K562 (cell line): ENCODE measurements at regions not wholly inside any gene's neighbourhood (a gene's known extent, or its start where the extent isn't known, plus 50 kb on each side); places are given as distances from the start of the nearest gene placed in this dataset.

Source experiments
- ARID1B ChIP-seq: fragments of 450-650 bp; IDR thresholded peaks from 2 replicates; pipeline ENCODE4 v1.6.1; 2016; ENCODE audit warnings: antibody characterized with exemption, mild to moderate bottlenecking, inconsistent platforms
- ARNT ChIP-seq, 2 experiments: fragments of 450-650 bp; IDR thresholded peaks; 2 replicates each; pipeline ENCODE4 v1.6.1; 2016; ENCODE audit warnings: mild to moderate bottlenecking in 1 of 2
- CTCF ChIP-seq, 3 experiments: IDR thresholded peaks in 2 of 3; conservative IDR thresholded peaks in 1 of 3; 2 replicates each; pipeline ENCODE4 v1.5.1; 2011 to 2012; ENCODE audit warnings: low read length in 3 of 3, mild to moderate bottlenecking in 3 of 3, control low read depth in 2 of 3, improper control_type of control experiment in 1 of 3, inconsistent platforms in 1 of 3, low read depth in 1 of 3, mixed read lengths in 1 of 3, moderate library complexity in 1 of 3; ENCODE audit not compliant: insufficient read depth in 2 of 3
- EZH2 ChIP-seq: IDR thresholded peaks from 2 replicates; pipeline ENCODE4 v1.6.1; 2012; ENCODE audit warnings: low read depth, mild to moderate bottlenecking, inconsistent platforms, low read length, borderline replicate concordance
- GABPA ChIP-seq: fragments of 200-800 bp; sonication (Bioruptor generic); conservative IDR thresholded peaks from 2 replicates; pipeline ENCODE4 v1.6.1; 2016; ENCODE audit warnings: low read depth, missing genetic modification characterization, missing compliant biosample characterization
- HCFC1 ChIP-seq: IDR thresholded peaks from 2 replicates; pipeline ENCODE4 v1.6.1; 2012; ENCODE audit warnings: low read depth, low read length, improper control_type of control experiment
- JUND ChIP-seq, 2 experiments: IDR thresholded peaks; 2 replicates in 1 of 2; 3 replicates in 1 of 2; pipeline ENCODE4 v1.6.1; 2011; ENCODE audit warnings: borderline replicate concordance in 2 of 2, low read depth in 2 of 2, low read length in 2 of 2, improper control_type of control experiment in 1 of 2, missing biosample characterization in 1 of 2, missing genetic modification characterization in 1 of 2, missing genetic modification reagents in 1 of 2
- KDM4B ChIP-seq, 2 experiments: fragments of 450-650 bp in 1 of 2; sonication (generic) in 1 of 2; IDR thresholded peaks; 2 replicates each; pipeline ENCODE4 v1.6.1; 2016 to 2017; ENCODE audit warnings: borderline replicate concordance in 2 of 2, antibody characterized with exemption in 1 of 2, low read depth in 1 of 2, mild to moderate bottlenecking in 1 of 2
- MAFK ChIP-seq: IDR thresholded peaks from 2 replicates; pipeline ENCODE4 v1.6.1; 2011; ENCODE audit warnings: low read length, improper control_type of control experiment
- POLR2A ChIP-seq: fragments of 450-650 bp; conservative IDR thresholded peaks from 2 replicates; pipeline ENCODE4 v1.6.1; 2016
- PTBP1 ChIP-seq: fragments of 200-400 bp; formaldehyde crosslinking; IDR thresholded peaks from 2 replicates; pipeline ENCODE4 v1.6.1; 2017; ENCODE audit warnings: low read depth, low read length
- REST ChIP-seq, 2 experiments: fragments of 450-650 bp; formaldehyde crosslinking in 1 of 2; IDR thresholded peaks; 2 replicates each; pipeline versions ENCODE4 v1.4.0 to v1.6.1; 2014 to 2020; ENCODE audit warnings: mild to moderate bottlenecking in 2 of 2, borderline replicate concordance in 1 of 2, low read depth in 1 of 2
- ZBED1 ChIP-seq: IDR thresholded peaks from 2 replicates; pipeline ENCODE4 v1.6.1; 2014

- TF ChIP-seq ARNT (IDR thresholded peaks at IDR 0.05), result no peak
- TF ChIP-seq EZH2, result no peak
- no peak for TF ChIP-seq JUND (IDR thresholded peaks at IDR 0.05; ENCODE audit: borderline replicate concordance, low read depth, low read length)
- TF ChIP-seq JUND (tag; IDR thresholded peaks at IDR 0.05; ENCODE audit: borderline replicate concordance, low read depth, low read length), result no peak
- no peak for TF ChIP-seq ARID1B
- no peak for TF ChIP-seq POLR2A
- no peak for TF ChIP-seq PTBP1
- TF ChIP-seq GABPA (tag), result no peak
- TF ChIP-seq MAFK, result no peak
- no peak for TF ChIP-seq REST (IDR thresholded peaks at IDR 0.05; ENCODE audit: borderline replicate concordance)
- no peak for TF ChIP-seq REST (CRISPR knock-in tag; IDR thresholded peaks at IDR 0.05; ENCODE audit: low read depth)
- no peak for TF ChIP-seq CTCF (IDR thresholded peaks at IDR 0.05 in 2 of 3, conservative IDR thresholded peaks at IDR 0.05 in 1 of 3; ENCODE audit: insufficient read depth in 2 of 3, low read depth in 1 of 3, low read length in 3 of 3)
- no peak for TF ChIP-seq KDM4B (IDR thresholded peaks at IDR 0.05; ENCODE audit: borderline replicate concordance in 2 of 2, low read depth in 1 of 2)
- TF ChIP-seq ZBED1, result no peak
- no peak for TF ChIP-seq HCFC1
Observed at GRCh38 chr1:168414914-168415313, 128.9 kb downstream of the XCL2 start.
